ENCODE measurements at regions not wholly inside any gene's neighbourhood (a gene's known extent, or its start where the extent isn't known, plus 50 kb on each side); places are given as distances from the start of the nearest gene placed in this dataset.

DNA sequence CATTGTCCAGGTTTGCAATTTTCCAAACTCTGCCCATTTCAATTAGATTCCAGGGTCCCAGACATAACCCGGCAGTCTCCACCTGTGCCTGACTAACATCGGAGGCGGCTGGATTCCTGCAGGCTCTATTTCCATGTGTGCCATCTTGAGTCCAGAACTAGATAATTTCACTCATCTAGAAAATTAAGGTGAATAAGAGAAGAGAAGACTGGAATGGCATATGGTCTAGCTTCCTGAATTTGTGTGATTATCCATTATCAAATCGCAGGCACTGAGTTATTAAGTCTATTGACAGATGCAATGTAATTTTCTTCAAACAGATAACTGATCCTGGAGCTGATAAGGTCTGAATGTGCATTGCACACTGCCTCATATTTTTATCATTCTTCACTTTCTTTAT lies 305.2 kb downstream of the ETAA1 start:
- no peak for DNase-seq (ENCODE audit: low read depth)

DNA sequence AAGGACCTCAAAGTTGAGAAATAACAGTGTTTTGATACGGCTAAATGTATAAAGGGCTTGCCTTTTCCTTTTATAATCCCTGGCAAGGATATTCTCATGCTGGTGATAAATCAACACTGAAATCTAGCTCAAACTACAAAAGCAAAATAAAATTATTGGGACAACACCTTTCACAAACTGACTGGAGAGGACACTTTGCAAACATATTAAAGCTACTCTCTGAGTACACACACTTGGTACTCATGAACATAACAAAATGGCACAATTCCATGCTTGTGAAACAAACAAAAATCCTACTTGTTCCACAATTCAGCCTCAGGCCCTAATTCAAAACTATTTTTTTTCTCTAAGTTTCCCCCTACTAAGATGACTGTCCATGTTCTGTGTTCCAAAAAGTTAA lies 305.8 kb downstream of the ETAA1 start:
- no peak for DNase-seq (ENCODE audit: low read depth)

DNA sequence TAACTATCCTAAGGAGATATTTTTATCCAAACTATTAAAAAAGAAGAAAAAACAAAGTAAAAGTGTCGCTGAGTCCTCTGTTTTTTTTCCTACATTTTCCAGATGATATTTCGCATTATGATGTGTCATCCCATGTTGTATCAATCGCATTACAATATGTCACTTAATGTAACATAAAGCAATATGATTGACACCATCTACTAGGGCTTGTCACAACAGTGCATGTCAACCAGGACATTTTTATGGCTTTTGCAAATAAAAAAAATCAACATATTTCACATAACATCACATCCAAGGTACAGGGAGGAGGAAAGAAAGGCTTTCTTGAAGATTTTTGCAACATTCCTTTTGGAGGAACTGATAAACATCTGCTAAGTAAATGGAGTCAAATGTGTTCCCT lies 308.9 kb downstream of the ETAA1 start:
- no peak for DNase-seq (ENCODE audit: low read depth)

DNA sequence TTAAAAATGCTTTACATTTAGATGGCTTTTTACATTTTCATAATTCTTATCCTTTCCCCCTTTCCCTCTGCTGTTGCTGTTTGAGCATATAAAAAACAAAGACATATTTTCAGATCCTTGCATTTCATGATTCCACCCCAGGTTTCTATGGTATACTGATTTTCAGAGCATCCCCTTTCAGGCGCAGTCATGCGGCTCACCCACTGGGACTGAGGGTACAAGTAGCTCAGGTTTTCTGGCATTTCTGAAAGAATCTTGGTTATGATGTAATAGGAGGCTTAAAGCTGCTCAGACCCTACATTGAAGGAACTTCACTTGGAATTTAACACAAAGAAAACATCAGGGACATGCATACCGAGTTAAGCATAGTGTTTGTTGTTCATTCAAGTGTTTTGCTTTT lies 310.8 kb downstream of the ETAA1 start:
- DNase-seq (ENCODE audit: low read depth) = no peak

- DNase-seq (ENCODE audit: low read depth) = no peak
Observed at GRCh38 chr2:67709835-67710234, 312.7 kb downstream of the ETAA1 start.

- no peak for DNase-seq (ENCODE audit: low read depth)
Observed at GRCh38 chr2:67712484-67712883, 315.4 kb downstream of the ETAA1 start.

DNA sequence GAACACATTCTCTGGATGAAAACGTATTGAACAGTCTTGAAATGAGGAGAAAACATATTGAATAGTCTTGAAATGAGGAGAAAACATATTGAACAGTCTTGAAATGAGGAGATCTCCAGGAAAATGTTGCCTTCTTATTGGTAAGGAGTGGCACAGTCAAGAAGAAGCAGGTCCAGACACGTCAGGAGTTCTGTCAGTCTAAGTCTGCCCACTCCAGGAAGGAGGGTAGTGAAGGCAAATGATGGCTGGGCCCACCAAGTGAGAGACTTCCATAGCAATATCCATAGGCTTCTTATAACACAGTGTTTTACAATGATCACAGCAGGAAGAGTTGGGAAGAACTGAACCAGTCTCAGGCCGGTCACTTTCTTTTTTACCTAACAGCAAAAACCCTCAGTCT lies 316.2 kb downstream of the ETAA1 start:
- no peak for DNase-seq (ENCODE audit: low read depth)

DNA sequence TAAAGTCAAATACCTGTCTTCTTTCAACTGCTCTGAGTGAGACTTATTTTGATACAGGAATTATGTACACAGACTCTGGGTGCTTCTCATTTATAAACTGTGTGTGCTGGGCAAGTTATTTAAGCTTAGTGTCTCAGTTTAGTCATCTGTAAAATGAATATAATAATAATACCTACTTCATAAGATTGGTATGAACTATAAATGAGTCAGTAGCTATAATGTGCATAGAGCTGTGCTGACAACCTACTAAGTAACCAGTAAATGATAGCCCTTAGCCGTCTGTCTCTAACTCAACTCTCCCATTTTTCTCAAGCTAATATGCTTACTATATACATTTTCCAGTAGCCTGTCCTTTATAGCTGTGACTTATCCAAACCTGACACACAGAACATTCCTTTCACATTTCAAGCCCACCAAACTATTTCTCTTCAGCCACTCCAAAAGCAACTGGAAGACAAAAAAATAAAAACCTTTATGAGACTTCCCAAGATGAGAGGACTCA lies 319.8 kb downstream of the ETAA1 start:
- no peak for DNase-seq (ENCODE audit: low read depth)

GRCh38 chr2:67717692-67718091 lies 320.6 kb downstream of the ETAA1 start:
- DNase-seq (ENCODE audit: low read depth) = no peak

DNA sequence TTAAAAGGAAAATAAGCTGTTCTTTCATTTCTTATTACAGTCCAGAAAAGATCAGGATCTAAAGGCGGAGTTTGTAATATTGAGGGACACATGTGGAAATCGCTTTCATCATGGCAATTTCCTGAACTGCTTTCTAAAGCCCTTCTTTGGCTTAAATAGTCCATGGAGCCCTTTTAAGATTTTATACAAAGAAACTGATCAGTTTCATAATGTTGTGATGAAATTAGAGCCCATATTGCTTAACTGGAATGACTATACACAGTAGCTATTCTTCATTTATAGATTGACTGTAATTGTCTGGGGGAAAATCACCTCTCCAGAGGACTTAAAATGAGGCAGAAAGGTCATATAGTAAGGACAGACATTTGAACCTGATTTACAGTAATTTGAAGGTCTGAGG lies 322.2 kb downstream of the ETAA1 start:
- DNase-seq (ENCODE audit: low read depth) = peak; percentile 10

DNA sequence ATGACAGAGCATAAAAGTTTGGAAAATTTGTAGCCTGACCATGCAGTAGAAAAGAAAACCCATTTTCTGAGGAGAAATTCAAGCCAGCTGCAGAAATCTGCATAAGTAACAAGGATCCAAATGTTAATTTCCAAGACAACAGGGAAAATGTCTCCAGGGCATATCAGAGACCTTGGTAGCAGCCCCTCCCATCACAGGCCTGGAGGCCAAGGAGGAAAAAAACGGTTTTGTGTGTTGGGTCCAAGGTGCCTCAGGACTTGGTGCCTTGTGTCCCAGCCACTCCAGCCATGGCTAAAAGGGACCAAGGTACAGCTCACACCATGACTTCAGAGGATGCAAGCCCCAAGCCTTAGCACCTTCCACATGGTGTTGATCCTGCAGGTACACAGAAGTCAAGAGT lies 324.4 kb downstream of the ETAA1 start:
- DNase-seq (ENCODE audit: low read depth) = no peak

DNA sequence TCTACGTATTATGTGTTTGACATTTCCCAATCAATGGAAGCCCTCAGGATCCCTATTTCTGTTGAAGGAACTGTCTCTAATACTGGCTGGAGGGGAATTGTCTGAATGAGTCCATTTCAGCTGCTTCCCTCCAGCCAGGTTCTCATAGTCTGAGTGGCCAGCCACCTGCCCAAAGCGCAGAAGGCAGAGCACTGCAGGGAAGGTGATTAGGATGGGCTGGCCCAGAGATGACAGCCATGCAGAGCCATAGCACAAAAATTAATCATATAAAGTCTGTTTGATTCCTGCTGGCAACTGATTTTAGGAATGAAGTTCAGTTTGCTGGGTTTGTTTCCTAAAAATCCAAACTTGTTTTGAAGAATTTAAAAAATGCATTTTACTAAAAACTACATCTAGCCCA lies 327.1 kb downstream of the ETAA1 start:
- DNase-seq (ENCODE audit: low read depth) = no peak

- no peak for DNase-seq (ENCODE audit: low read depth)
Observed at GRCh38 chr2:67725731-67726130, 328.6 kb downstream of the ETAA1 start.

GRCh38 chr2:67726416-67726815 lies 329.3 kb downstream of the ETAA1 start:
- DNase-seq (ENCODE audit: low read depth) = no peak

DNA sequence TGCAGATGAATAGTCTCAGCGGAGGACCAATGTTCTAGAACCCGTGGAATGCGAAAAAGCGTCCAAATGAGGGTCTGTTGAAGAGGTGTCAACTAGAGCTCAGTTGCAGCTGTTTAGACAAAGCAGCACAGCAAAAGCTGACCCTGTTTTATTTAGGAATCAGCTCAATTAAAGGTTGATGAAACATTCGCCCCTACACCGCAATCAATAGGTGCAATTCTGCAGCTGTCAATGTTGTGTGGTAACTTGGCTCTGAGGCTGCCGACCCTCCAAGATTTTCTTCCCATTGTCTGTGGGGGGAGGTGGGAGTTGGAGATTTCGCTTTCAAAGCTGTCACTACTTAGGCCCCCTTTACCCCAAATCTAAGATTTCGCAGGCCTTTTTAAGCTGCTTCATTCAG lies 330.0 kb downstream of the ETAA1 start:
- DNase-seq (ENCODE audit: low read depth) = no peak

GRCh38 chr2:67727623-67728022 lies 330.5 kb downstream of the ETAA1 start:
- no peak for DNase-seq (ENCODE audit: low read depth)

GRCh38 chr2:67729474-67729873 lies 332.3 kb downstream of the ETAA1 start:
- no peak for DNase-seq (ENCODE audit: low read depth)

DNA sequence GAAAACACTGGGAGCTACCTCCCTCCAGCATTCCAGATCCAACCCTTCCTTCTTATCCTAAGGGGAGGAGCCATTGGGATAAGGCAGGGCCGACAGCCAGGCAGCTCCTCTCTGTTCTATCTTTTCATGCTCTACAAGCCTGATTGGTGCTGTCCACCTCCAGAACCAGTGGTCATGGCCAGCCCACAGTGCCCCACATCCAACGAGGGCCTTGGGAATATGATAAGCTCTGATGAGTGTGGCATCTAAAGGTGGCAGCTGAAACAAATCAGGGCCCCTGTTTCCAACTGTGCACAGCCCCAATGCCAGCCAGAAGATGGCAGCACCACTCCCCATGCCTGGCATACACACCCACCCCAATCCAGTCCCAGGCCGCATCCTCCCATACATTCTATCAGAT lies 329.3 kb downstream of the C1D start:
- DNase-seq (ENCODE audit: low read depth) = peak; percentile 43

- DNase-seq (ENCODE audit: low read depth) = no peak
Observed at GRCh38 chr2:67752199-67752598, 310.6 kb downstream of the C1D start.

- peak; percentile 75 for DNase-seq (ENCODE audit: low read depth)
Observed at GRCh38 chr2:67752969-67753368, 309.8 kb downstream of the C1D start.

GRCh38 chr2:67755156-67755882 lies 307.5 kb downstream of the C1D start:
- no peak for DNase-seq (ENCODE audit: low read depth)

GRCh38 chr2:67760995-67761394 lies 301.8 kb downstream of the C1D start:
- no peak for DNase-seq (ENCODE audit: low read depth)

GRCh38 chr2:67771380-67771779 lies 291.4 kb downstream of the C1D start:
- DNase-seq (ENCODE audit: low read depth) = no peak

Data from LHCN-M2 (cell line).